ENCODE measurements at regions not wholly inside any gene's neighbourhood (a gene's known extent, or its start where the extent isn't known, plus 50 kb on each side); places are given as distances from the start of the nearest gene placed in this dataset.

GRCh38 chr11:33970984-33971466, 79.1 kb upstream of the LMO2 start:
- DNase-seq (ENCODE audit: low spot score) = peak; percentile 35
- Histone ChIP-seq H3K4me1 (replicated peaks) (no peaks in the 10 kb centered on the region), H3K27me3 (replicated peaks; ENCODE audit: insufficient read depth) (no peaks in the 10 kb centered on the region), H3K27ac (no peak overlapping the region), H3K36me3 (no peaks in the 10 kb centered on the region), H3K4me3 (no peak overlapping the region), H3K9me3 (no peaks in the 10 kb centered on the region)
- peak; percentile 51 for TF ChIP-seq POLR2AphosphoS5 (IDR thresholded peaks at IDR 0.05)
- no peak for TF ChIP-seq POLR2A (IDR thresholded peaks at IDR 0.05)
- TF ChIP-seq, protein P1, sequence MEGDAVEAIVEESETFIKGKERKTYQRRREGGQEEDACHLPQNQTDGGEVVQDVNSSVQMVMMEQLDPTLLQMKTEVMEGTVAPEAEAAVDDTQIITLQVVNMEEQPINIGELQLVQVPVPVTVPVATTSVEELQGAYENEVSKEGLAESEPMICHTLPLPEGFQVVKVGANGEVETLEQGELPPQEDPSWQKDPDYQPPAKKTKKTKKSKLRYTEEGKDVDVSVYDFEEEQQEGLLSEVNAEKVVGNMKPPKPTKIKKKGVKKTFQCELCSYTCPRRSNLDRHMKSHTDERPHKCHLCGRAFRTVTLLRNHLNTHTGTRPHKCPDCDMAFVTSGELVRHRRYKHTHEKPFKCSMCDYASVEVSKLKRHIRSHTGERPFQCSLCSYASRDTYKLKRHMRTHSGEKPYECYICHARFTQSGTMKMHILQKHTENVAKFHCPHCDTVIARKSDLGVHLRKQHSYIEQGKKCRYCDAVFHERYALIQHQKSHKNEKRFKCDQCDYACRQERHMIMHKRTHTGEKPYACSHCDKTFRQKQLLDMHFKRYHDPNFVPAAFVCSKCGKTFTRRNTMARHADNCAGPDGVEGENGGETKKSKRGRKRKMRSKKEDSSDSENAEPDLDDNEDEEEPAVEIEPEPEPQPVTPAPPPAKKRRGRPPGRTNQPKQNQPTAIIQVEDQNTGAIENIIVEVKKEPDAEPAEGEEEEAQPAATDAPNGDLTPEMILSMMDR (IDR thresholded peaks at IDR 0.05) = peak; percentile 11 to 80 (median 67)
- WGBS = 19% methylated on average over 8 of the region's 8 CpGs
- intact Hi-C loops (cut with DNase I) = loop anchor here (2.0 kb wide), 1 partner anchor 114 kb away; no protein-coding TSS in a partner anchor

DNA sequence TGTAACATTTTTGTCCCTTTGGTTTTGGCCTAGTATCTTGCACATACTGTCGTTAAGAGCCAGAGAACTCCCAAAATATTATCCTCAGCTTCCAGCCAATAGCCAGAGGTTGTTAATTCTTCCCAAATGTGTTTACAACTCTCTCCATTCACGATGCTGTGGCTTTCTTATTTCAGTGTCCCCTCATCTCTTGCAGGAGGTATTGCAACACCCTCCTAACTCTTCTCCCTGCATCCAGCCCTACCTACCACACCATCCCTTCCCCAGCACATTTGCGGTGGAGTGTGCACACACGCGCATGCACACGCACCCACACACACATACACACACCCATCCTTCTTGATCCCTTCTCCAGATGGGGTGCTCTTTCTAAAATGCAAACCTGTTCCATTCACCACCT, 75.6 kb upstream of the LMO2 start:
- intact Hi-C loops (cut with DNase I) = no loop called here
- Histone ChIP-seq H3K4me3 (no peak overlapping the region), H3K36me3 (no peaks in the 10 kb centered on the region), H3K27ac (no peak overlapping the region), H3K27me3 (replicated peaks; ENCODE audit: insufficient read depth) (no peaks in the 10 kb centered on the region), H3K9me3 (no peaks in the 10 kb centered on the region), H3K4me1 (replicated peaks) (no peaks in the 10 kb centered on the region)
- DNase-seq (ENCODE audit: low spot score) = no peak
- 80% methylated on average over 6 of the region's 6 CpGs for WGBS
- TF ChIP-seq POLR2AphosphoS5 (IDR thresholded peaks at IDR 0.05) (no peak), POLR2A (IDR thresholded peaks at IDR 0.05) (no peak)
- TF ChIP-seq, protein P1 (IDR thresholded peaks at IDR 0.05) = no peak

DNA sequence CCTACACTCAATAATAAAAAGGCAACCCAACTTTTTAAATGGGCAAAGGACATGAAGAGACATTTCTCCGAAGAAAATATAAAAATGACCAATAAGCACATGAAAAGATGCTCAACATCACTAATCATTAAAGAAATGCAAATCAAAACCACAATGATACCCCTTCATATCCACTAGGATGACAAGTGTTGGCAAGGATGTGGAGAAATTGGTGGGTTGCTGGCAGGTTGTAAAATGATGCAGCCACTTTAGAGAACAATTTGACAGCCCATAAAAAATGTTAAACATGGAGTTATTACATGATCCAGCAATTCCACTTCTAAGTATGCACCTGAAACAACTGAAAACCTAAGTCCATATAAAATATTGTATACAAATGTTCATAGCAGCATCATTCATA, 73.2 kb upstream of the LMO2 start:
- H3K4me3 ChIP-seq = no peak overlapping the region
- WGBS = 97% methylated on average over 1 of the region's 1 CpG
- no peaks in the 10 kb centered on the region for H3K27me3 ChIP-seq (replicated peaks; ENCODE audit: insufficient read depth)
- DNase-seq (ENCODE audit: low spot score) = no peak
- intact Hi-C loops (cut with DNase I) = no loop called here
- no peak for TF ChIP-seq POLR2A (IDR thresholded peaks at IDR 0.05)
- TF ChIP-seq, protein P1 (IDR thresholded peaks at IDR 0.05) = no peak
- H3K9me3 ChIP-seq = no peaks in the 10 kb centered on the region
- no peaks in the 10 kb centered on the region for H3K4me1 ChIP-seq (replicated peaks)
- no peaks in the 10 kb centered on the region for H3K36me3 ChIP-seq
- H3K27ac ChIP-seq = no peak overlapping the region

DNA sequence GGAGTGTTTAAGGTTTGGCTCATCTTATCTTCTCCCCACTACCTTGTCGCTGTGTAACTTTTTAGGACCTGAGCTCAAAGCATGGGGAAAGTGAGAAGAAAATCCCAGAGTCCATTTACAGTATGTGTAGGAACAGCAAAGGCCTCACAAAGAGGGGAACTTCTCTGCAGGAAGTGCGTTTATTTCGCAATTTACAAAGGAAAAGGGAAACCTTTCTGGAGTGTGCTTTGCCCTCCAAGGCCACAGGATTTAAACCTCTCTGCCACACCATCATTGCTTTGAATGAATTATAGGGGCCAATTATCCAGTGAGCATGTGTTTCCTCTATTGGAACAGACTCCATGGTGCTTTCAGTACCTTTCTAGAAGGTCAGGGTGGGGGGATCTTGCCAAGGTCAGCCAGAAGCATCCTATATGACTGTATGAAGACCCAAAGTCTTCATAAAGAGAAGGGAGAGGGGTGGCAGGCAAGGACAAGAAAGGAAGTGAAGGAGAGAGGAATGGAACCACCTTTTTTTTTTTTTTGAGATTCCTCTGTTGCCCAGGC, 68.1 kb upstream of the LMO2 start:
- intact Hi-C loops (cut with DNase I) = no loop called here
- no peak for DNase-seq (ENCODE audit: low spot score)

More for the DNA sequence above, 68.1 kb upstream of the LMO2 start:
- no peaks in the 10 kb centered on the region for H3K4me1 ChIP-seq (replicated peaks)
- no peak for TF ChIP-seq POLR2A (IDR thresholded peaks at IDR 0.05)
- TF ChIP-seq POLR2AphosphoS5 (IDR thresholded peaks at IDR 0.05) = no peak
- TF ChIP-seq, protein P1 (IDR thresholded peaks at IDR 0.05) = no peak
- no peaks in the 10 kb centered on the region for H3K9me3 ChIP-seq
- H3K27me3 ChIP-seq (replicated peaks; ENCODE audit: insufficient read depth) = peaks cover 2% of the 10 kb centered on the region
- H3K4me3 ChIP-seq = no peak overlapping the region
- 83% methylated on average over 3 of the region's 3 CpGs for WGBS
- no peak overlapping the region for H3K27ac ChIP-seq
- no peaks in the 10 kb centered on the region for H3K36me3 ChIP-seq
